K562 (cell line): ENCODE measurements at regions not wholly inside any gene's neighbourhood (a gene's known extent, or its start where the extent isn't known, plus 50 kb on each side); places are given as distances from the start of the nearest gene placed in this dataset.
"Not testable (repeated sequence)": the region's sequence is repeated elsewhere in the genome, so short reads cannot be mapped to it uniquely, and the experiment has no call there.

Experiments
- ATAC-seq: fragments of 200-7000 bp; cut with Tn5 transposase; 3 replicates; pipeline ENCODE4 v1.9.1; 2020; ENCODE audit warnings: moderate library complexity
- BruUV-seq: library from RNA; stranded (reverse); fragments of 400-500 nt; replicated peaks from 2 replicates; lab custom pipeline; 2021; lab: Mats Ljungman, UMichigan
- CTCF ChIA-PET: fragments of 300-600 bp; formaldehyde crosslinking; extraction: SDS; loops from one replicate; lab custom pipeline; 2021; ENCODE audit warnings: low intra/inter-chr PET ratio; lab: Yijun Ruan, JAX
- POLR2A ChIA-PET: fragments of 300-600, 350-650 bp; sonication (Branson Sonifier 250); formaldehyde crosslinking; extraction: SDS; loops from one replicate; lab custom pipeline; 2021; ENCODE audit warnings: antibody characterized with exemption, inconsistent platforms; lab: Yijun Ruan, JAX
- DNase-seq, 4 experiments: peaks; one replicate each; pipeline versions ENCODE4 v3.0.0 to v3.0.0-alpha.2; 2011 to 2018; ENCODE audit warnings: low spot score in 3 of 4, mixed read lengths in 3 of 4; ENCODE audit errors: extremely low read depth in 1 of 4
- FAIRE-seq: peaks from 2 replicates; lab custom pipeline; 2011; peaks lifted over from hg19 to GRCh38; lab: Jason Lieb, UNC
- H2AFZ ChIP-seq: 2 replicates; pipeline ENCODE4 v1.6.0; 2011; ENCODE audit warnings: low read depth, low read length, control low read depth, inconsistent platforms
- H3K27ac ChIP-seq: fragments of 200-600 bp; 3 replicates; pipeline ENCODE4 v1.8.0; 2011; ENCODE audit warnings: low read depth, mild to moderate bottlenecking, control low read depth, inconsistent platforms, low read length, moderate library complexity, mixed read lengths; ENCODE audit errors: extremely low read depth
- H3K27me3 ChIP-seq, 2 experiments: fragments of 300-600 bp in 1 of 2; 2 replicates in 1 of 2; 3 replicates in 1 of 2; pipeline versions ENCODE4 v1.6.0 to v1.8.0; 2011; ENCODE audit warnings: inconsistent platforms in 2 of 2, low read length in 2 of 2, mild to moderate bottlenecking in 1 of 2, mixed read lengths in 1 of 2, moderate library complexity in 1 of 2; ENCODE audit not compliant: control insufficient read depth in 2 of 2, insufficient read depth in 2 of 2
- H3K36me3 ChIP-seq: fragments of 300-600 bp; 3 replicates; pipeline ENCODE4 v1.8.0; 2011; ENCODE audit warnings: mild to moderate bottlenecking, low read length, inconsistent platforms; ENCODE audit not compliant: control insufficient read depth, insufficient read depth
- H3K4me1 ChIP-seq, 2 experiments: fragments of 200-600 bp in 1 of 2; replicated peaks in 1 of 2; 2 replicates in 1 of 2; 3 replicates in 1 of 2; pipeline versions ENCODE4 v1.5.1 to v1.8.0; 2011; ENCODE audit warnings: inconsistent platforms in 2 of 2, low read length in 2 of 2, mild to moderate bottlenecking in 1 of 2, mixed read lengths in 1 of 2, moderate library complexity in 1 of 2; ENCODE audit not compliant: control insufficient read depth in 2 of 2, insufficient read depth in 2 of 2
- H3K4me2 ChIP-seq: 2 replicates; pipeline ENCODE4 v1.6.1; 2011; ENCODE audit warnings: low read length, control low read depth, inconsistent platforms, mixed read lengths; ENCODE audit not compliant: insufficient read depth
- H3K4me3 ChIP-seq: fragments of 200-600 bp; sonication (generic), shearing (Covaris generic); 2 replicates; pipeline ENCODE4 v1.5.1; 2016; ENCODE audit warnings: control low read depth, inconsistent platforms
- H3K79me2 ChIP-seq: fragments of 200-600 bp; 3 replicates; pipeline ENCODE4 v1.8.0; 2011; ENCODE audit warnings: low read length, inconsistent platforms; ENCODE audit not compliant: control insufficient read depth, insufficient read depth
- H3K9ac ChIP-seq, 2 experiments: 2 replicates each; pipeline versions ENCODE4 v1.6.0 to v1.6.1; 2011; ENCODE audit warnings: low read depth in 2 of 2, low read length in 2 of 2, control low read depth in 1 of 2, inconsistent platforms in 1 of 2, mild to moderate bottlenecking in 1 of 2, mixed read lengths in 1 of 2; ENCODE audit not compliant: insufficient read depth in 1 of 2
- H3K9me1 ChIP-seq: one replicate; pipeline ENCODE4 v1.6.0; 2011; ENCODE audit warnings: inconsistent platforms, mild to moderate bottlenecking, low read length, moderate library complexity; ENCODE audit not compliant: control insufficient read depth, insufficient read depth
- H3K9me3 ChIP-seq: replicated peaks from 2 replicates; pipeline ENCODE4 v1.5.1; 2011; ENCODE audit warnings: low read depth, low read length, inconsistent platforms; ENCODE audit not compliant: control insufficient read depth, insufficient read depth
- H4K20me1 ChIP-seq: replicated peaks from 2 replicates; pipeline ENCODE4 v1.6.1; 2011; ENCODE audit warnings: low read length, inconsistent platforms, mixed read lengths; ENCODE audit not compliant: control insufficient read depth, insufficient read depth
- EGR1 ChIP-seq: fragments of 450-650 bp; conservative IDR thresholded peaks from 2 replicates; pipeline ENCODE4 v1.6.1; 2017; ENCODE audit warnings: mild to moderate bottlenecking
- KDM5B ChIP-seq: fragments of 200-600 bp; sonication (generic); IDR thresholded peaks from 2 replicates; pipeline ENCODE4 v1.6.1; 2012; ENCODE audit warnings: low read depth, mild to moderate bottlenecking, moderate library complexity, low read length, control low read depth, inconsistent platforms; ENCODE audit not compliant: insufficient replicate concordance
- MYC ChIP-seq, 2 experiments: fragments of 250-450 bp in 1 of 2; sonication (Bioruptor Pico) in 1 of 2; IDR thresholded peaks; 2 replicates each; pipeline versions ENCODE4 v1.5.1 to v1.6.1; 2012 to 2021; ENCODE audit warnings: low read depth in 2 of 2, borderline replicate concordance in 1 of 2, improper control_type of control experiment in 1 of 2, low read length in 1 of 2, mild to moderate bottlenecking in 1 of 2, moderate library complexity in 1 of 2
- NRF1 ChIP-seq, 2 experiments: fragments of 450-650 bp; IDR thresholded peaks in 1 of 2; conservative IDR thresholded peaks in 1 of 2; 2 replicates each; pipeline ENCODE4 v1.6.1; 2014; ENCODE audit warnings: mild to moderate bottlenecking in 2 of 2
- POLR2AphosphoS5 ChIP-seq: IDR thresholded peaks from 2 replicates; pipeline ENCODE4 v1.6.1; 2011; ENCODE audit warnings: mild to moderate bottlenecking, low read depth, low read length, moderate library complexity; ENCODE audit not compliant: control insufficient read depth, insufficient read depth
- POLR2B ChIP-seq: fragments of 450-650 bp; IDR thresholded peaks from 2 replicates; pipeline ENCODE4 v1.6.1; 2018; ENCODE audit warnings: low read depth; ENCODE audit not compliant: partially characterized antibody
- POLR2H ChIP-seq: IDR thresholded peaks from 2 replicates; pipeline ENCODE4 v1.6.1; 2016; ENCODE audit warnings: missing genetic modification characterization, low read depth, mild to moderate bottlenecking, control low read depth, missing compliant biosample characterization, moderate library complexity
- TRIM24 ChIP-seq, 2 experiments: fragments of 450-650 bp; IDR thresholded peaks; 2 replicates each; pipeline ENCODE4 v1.6.1; 2016
- WGBS: fragments of 100-300 bp; shearing (Covaris generic); methylation state at CpG from one replicate; pipeline ENCODE4 v1.1.6; 2016; ENCODE audit warnings: low coverage, mixed read lengths; ENCODE audit not compliant: insufficient coverage; ENCODE audit errors: missing lambda C conversion rate; 5-methylcytosine and 5-hydroxymethylcytosine counted together
- in situ Hi-C: fragments of 300-500 bp; cut with MboI; formaldehyde crosslinking; loops from 4 replicates; pipeline ENCODE4 v1.15.0; 2018; ENCODE audit warnings: inconsistent platforms, mixed read lengths
- intact Hi-C: fragments of 100-400 bp; cut with micrococcal nuclease; formaldehyde crosslinking; loops from 2 replicates; pipeline ENCODE4 v1.14.2; 2022
- TF ChIP-seq, protein P1 (sequence below), 2 experiments: IDR thresholded peaks; 2 replicates each; pipeline ENCODE4 v1.6.1; 2011; ENCODE audit warnings: borderline replicate concordance in 1 of 2, control low read depth in 1 of 2, low read depth in 1 of 2, low read length in 1 of 2, mild to moderate bottlenecking in 1 of 2, mixed read lengths in 1 of 2, moderate library complexity in 1 of 2; ENCODE audit not compliant: insufficient read depth in 1 of 2, insufficient read length in 1 of 2, poor library complexity in 1 of 2, severe bottlenecking in 1 of 2; ENCODE audit errors: extremely low read depth in 1 of 2

DNA sequence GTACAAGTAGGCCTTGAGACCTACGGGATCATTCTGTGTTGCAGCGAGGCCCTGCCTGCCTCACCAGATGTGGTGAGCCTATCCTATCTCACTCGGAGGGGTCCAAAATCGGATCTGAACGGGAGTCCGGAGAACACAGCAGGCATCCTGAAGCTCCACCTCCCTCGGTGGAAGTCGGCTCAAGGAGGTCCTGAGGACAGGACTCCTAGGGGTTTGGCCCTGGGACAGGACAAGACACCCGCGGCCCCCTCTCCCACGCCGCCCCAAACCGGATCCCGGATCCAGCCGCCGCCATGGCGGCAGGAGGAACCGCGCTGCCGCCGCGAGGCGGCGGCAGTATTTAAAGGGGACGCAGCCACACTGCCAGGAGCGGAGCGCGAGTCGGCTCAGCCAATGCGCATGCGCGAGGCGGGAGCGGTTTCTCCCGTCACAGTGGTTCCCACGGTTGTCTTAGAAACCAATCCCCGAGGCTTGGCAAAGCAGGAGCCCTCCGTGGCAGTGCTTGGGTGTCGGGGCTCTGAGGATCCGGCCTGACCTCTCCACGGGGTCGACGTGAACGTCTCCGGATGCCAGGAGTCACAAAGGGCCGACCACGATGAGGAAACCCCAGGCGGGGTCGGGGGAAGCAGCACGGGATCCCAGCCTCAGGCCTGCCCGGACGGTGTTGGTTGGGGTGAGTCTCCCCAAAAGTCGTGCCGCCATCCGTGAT is 454.6 kb upstream of the ZNG1F start:
- peak overlapping the region; percentile 82 for H2AFZ ChIP-seq
- BruUV-seq; TF ChIP-seq MYC (CRISPR knock-in tag; IDR thresholded peaks at IDR 0.05; ENCODE audit: borderline replicate concordance, low read depth): not testable (repeated sequence)
- TF ChIP-seq NRF1 (conservative IDR thresholded peaks at IDR 0.05 in 1 of 2, IDR thresholded peaks at IDR 0.05 in 1 of 2) (peak; percentile 95), KDM5B (peak; percentile 28), EGR1 (peak; percentile 29; the same call in 1 of the 2 replicates), POLR2B (peak; percentile 36), MYC (IDR thresholded peaks at IDR 0.05; ENCODE audit: low read depth, low read length) (peak; percentile 42; the same call in 1 of the 2 replicates), POLR2AphosphoS5 (peak; percentile 32; the same call in 1 of the 2 replicates), POLR2H (tag) (peak; percentile 49; the same call in 1 of the 2 replicates), TRIM24 (IDR thresholded peaks at IDR 0.05) (0 out of 4 replicates have a peak, but pooled peaks of 1 of the 2 experiments have one; percentile 11)
- TF ChIP-seq, protein P1, sequence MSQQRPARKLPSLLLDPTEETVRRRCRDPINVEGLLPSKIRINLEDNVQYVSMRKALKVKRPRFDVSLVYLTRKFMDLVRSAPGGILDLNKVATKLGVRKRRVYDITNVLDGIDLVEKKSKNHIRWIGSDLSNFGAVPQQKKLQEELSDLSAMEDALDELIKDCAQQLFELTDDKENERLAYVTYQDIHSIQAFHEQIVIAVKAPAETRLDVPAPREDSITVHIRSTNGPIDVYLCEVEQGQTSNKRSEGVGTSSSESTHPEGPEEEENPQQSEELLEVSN (IDR thresholded peaks at IDR 0.05; ENCODE audit: borderline replicate concordance in 1 of 2, extremely low read depth in 1 of 2, insufficient read depth in 1 of 2, insufficient read length in 1 of 2, low read depth in 1 of 2, low read length in 1 of 2, poor library complexity in 1 of 2, severe bottlenecking in 1 of 2) = peak in 1 of 2 experiments; percentile 89

More for the DNA sequence above, 454.6 kb upstream of the ZNG1F start:
- FAIRE-seq, H3K79me2 ChIP-seq, CTCF ChIA-PET, H3K9me3 ChIP-seq, H3K36me3 ChIP-seq, H3K4me1 ChIP-seq, H3K27me3 ChIP-seq, intact Hi-C loops, in situ Hi-C loops, H4K20me1 ChIP-seq, H3K9me1 ChIP-seq, POLR2A ChIA-PET: not testable (repeated sequence)
- WGBS = 27% methylated on average over 34 of the region's 55 CpGs
- ATAC-seq (peak; percentile 100), DNase-seq (peak; percentile 50 to 83 (median 56))
- Histone ChIP-seq H3K9ac (peak overlapping the region; percentile 54 to 82), H3K4me3 (peak overlapping the region; percentile 29), H3K4me2 (peak overlapping the region; percentile 69), H3K27ac (peak overlapping the region; percentile 72; the same call in 2 of the 3 replicates)
